Endodermal cell (in vitro differentiated cells): ENCODE measurements at regions not wholly inside any gene's neighbourhood (a gene's known extent, or its start where the extent isn't known, plus 50 kb on each side); places are given as distances from the start of the nearest gene placed in this dataset.

Source experiments
- DNase-seq: peaks from one replicate; pipeline ENCODE4 v3.0.0-alpha.2; 2017
- H3K27ac ChIP-seq: 2 replicates; pipeline ENCODE4 v1.5.1; 2013; ENCODE audit warnings: mild to moderate bottlenecking, low read depth, low read length, moderate library complexity
- H3K27me3 ChIP-seq: 2 replicates; pipeline ENCODE4 v1.6.1; 2013; ENCODE audit warnings: mild to moderate bottlenecking, low read length, moderate library complexity; ENCODE audit not compliant: insufficient read depth, control insufficient read depth, poor library complexity, severe bottlenecking
- H3K36me3 ChIP-seq: 2 replicates; pipeline ENCODE4 v1.7.0; 2013; ENCODE audit warnings: mild to moderate bottlenecking, low read length, moderate library complexity; ENCODE audit not compliant: control insufficient read depth, insufficient read depth
- H3K4me1 ChIP-seq: one replicate; pipeline ENCODE4 v1.7.0; 2013; ENCODE audit warnings: low read length; ENCODE audit not compliant: control insufficient read depth, insufficient read depth
- H3K4me3 ChIP-seq: 2 replicates; pipeline ENCODE4 v1.5.1; 2013; ENCODE audit warnings: mild to moderate bottlenecking, low read length, moderate library complexity
- H3K9ac ChIP-seq: 2 replicates; pipeline ENCODE4 v1.6.1; 2013; ENCODE audit warnings: mild to moderate bottlenecking, low read length, moderate library complexity; ENCODE audit not compliant: poor library complexity, severe bottlenecking; ENCODE audit errors: extremely low read depth
- H3K9me3 ChIP-seq: 2 replicates; pipeline ENCODE4 v1.6.1; 2013; ENCODE audit warnings: mild to moderate bottlenecking, low read length, moderate library complexity; ENCODE audit not compliant: control insufficient read depth
- H3K27ac Mint-ChIP-seq: 2 replicates; pipeline ENCODE4 v1.8.0; 2020; ENCODE audit warnings: mixed read lengths
- H3K27me3 Mint-ChIP-seq: 2 replicates; pipeline ENCODE4 v1.8.0; 2021; ENCODE audit warnings: mild to moderate bottlenecking, mixed read lengths; ENCODE audit not compliant: insufficient read depth
- H3K36me3 Mint-ChIP-seq: 2 replicates; pipeline ENCODE4 v1.8.0; 2020; ENCODE audit warnings: low read depth, mixed read lengths
- H3K4me1 Mint-ChIP-seq: 2 replicates; pipeline ENCODE4 v1.8.0; 2020; ENCODE audit warnings: mixed read lengths
- H3K4me3 Mint-ChIP-seq: 2 replicates; pipeline ENCODE4 v1.8.0; 2020; ENCODE audit warnings: mild to moderate bottlenecking, moderate library complexity, mixed read lengths
- H3K9me3 Mint-ChIP-seq: 2 replicates; pipeline ENCODE4 v1.8.0; 2020; ENCODE audit warnings: mild to moderate bottlenecking, mixed read lengths
- CTCF ChIP-seq: fragments of 200-600 bp; sonication (generic); conservative IDR thresholded peaks from 2 replicates; pipeline ENCODE4 v1.5.0; 2021; ENCODE audit warnings: antibody characterized with exemption, mild to moderate bottlenecking
- WGBS, 2 experiments: methylation state at CpG; one replicate each; pipeline versions ENCODE4 v1.1.5 to v1.1.7; 2013; ENCODE audit warnings: missing lambda C conversion rate in 2 of 2, mixed read lengths in 1 of 2; ENCODE audit not compliant: insufficient coverage in 1 of 2, insufficient read length in 1 of 2; 5-methylcytosine and 5-hydroxymethylcytosine counted together

- Histone ChIP-seq H3K9me3 (no peaks in the 10 kb centered on the region), H3K27ac (no peak overlapping the region), H3K36me3 (no peaks in the 10 kb centered on the region), H3K4me3 (no peak overlapping the region), H3K4me1 (no peaks in the 10 kb centered on the region), H3K27me3 (no peaks in the 10 kb centered on the region), H3K9ac (no peak overlapping the region)
- 86 to 100% methylated on average over 1 of the region's 1 CpG for WGBS, 2 experiments
- Mint-ChIP-seq H3K4me1 (no peaks in the 10 kb centered on the region), H3K9me3 (no peaks in the 10 kb centered on the region), H3K36me3 (no peaks in the 10 kb centered on the region), H3K27me3 (peaks cover 7% of the 10 kb centered on the region), H3K4me3 (no peak overlapping the region), H3K27ac (no peak overlapping the region)
- TF ChIP-seq CTCF: no peak
- DNase-seq: no peak
Observed at GRCh38 chr10:78843495-78843894, 225.3 kb upstream of the ZMIZ1 start.

- H3K9me3 Mint-ChIP-seq: no peaks in the 10 kb centered on the region
- H3K36me3 Mint-ChIP-seq: no peaks in the 10 kb centered on the region
- TF ChIP-seq CTCF: peak; percentile 63
- Histone ChIP-seq H3K36me3 (no peaks in the 10 kb centered on the region), H3K9me3 (no peaks in the 10 kb centered on the region), H3K27ac (no peak overlapping the region), H3K4me3 (no peak overlapping the region), H3K4me1 (no peaks in the 10 kb centered on the region), H3K9ac (no peak overlapping the region), H3K27me3 (no peaks in the 10 kb centered on the region)
- no peak overlapping the region for H3K27ac Mint-ChIP-seq
- DNase-seq: no peak
- H3K4me3 Mint-ChIP-seq: no peak overlapping the region
- WGBS, 2 experiments: 79 to 91% methylated on average over 8 to 10 of the region's 10 CpGs
- H3K27me3 Mint-ChIP-seq: peaks cover 7% of the 10 kb centered on the region
- H3K4me1 Mint-ChIP-seq: no peaks in the 10 kb centered on the region
Observed at GRCh38 chr10:78844960-78845607, 223.7 kb upstream of the ZMIZ1 start.

GRCh38 chr10:78846071-78846470, 222.7 kb upstream of the ZMIZ1 start:
- Mint-ChIP-seq H3K4me3 (no peak overlapping the region), H3K9me3 (no peaks in the 10 kb centered on the region), H3K27me3 (peaks cover 7% of the 10 kb centered on the region), H3K27ac (no peak overlapping the region), H3K4me1 (no peaks in the 10 kb centered on the region), H3K36me3 (no peaks in the 10 kb centered on the region)
- TF ChIP-seq CTCF: no peak
- no peak overlapping the region for H3K27ac ChIP-seq
- H3K27me3 ChIP-seq: no peaks in the 10 kb centered on the region
- 80 to 84% methylated on average over 1 to 4 of the region's 5 CpGs for WGBS, 2 experiments
- DNase-seq: no peak
- H3K4me3 ChIP-seq: no peak overlapping the region
- H3K9me3 ChIP-seq: no peaks in the 10 kb centered on the region
- no peaks in the 10 kb centered on the region for H3K4me1 ChIP-seq
- H3K36me3 ChIP-seq: no peaks in the 10 kb centered on the region
- no peak overlapping the region for H3K9ac ChIP-seq
